Glutamatergic neuron (in vitro differentiated cells): ENCODE measurements at regions not wholly inside any gene's neighbourhood (a gene's known extent, or its start where the extent isn't known, plus 50 kb on each side); places are given as distances from the start of the nearest gene placed in this dataset.

Source experiments
- DNase-seq: peaks from one replicate; pipeline ENCODE4 v3.0.0; 2022
- H3K27ac Mint-ChIP-seq: one replicate; pipeline ENCODE4 v1.8.0; 2020; ENCODE audit warnings: mild to moderate bottlenecking, mixed read lengths, inconsistent platforms; ENCODE audit not compliant: unreplicated experiment
- H3K27me3 Mint-ChIP-seq: one replicate; pipeline ENCODE4 v1.8.0; 2020; ENCODE audit warnings: mild to moderate bottlenecking, moderate library complexity, mixed read lengths, inconsistent platforms; ENCODE audit not compliant: unreplicated experiment
- H3K36me3 Mint-ChIP-seq: one replicate; pipeline ENCODE4 v1.8.0; 2020; ENCODE audit warnings: mild to moderate bottlenecking, mixed read lengths, inconsistent platforms; ENCODE audit not compliant: unreplicated experiment
- H3K4me1 Mint-ChIP-seq: one replicate; pipeline ENCODE4 v1.8.0; 2020; ENCODE audit warnings: mild to moderate bottlenecking, low read depth, mixed read lengths, inconsistent platforms; ENCODE audit not compliant: unreplicated experiment
- H3K4me3 Mint-ChIP-seq: one replicate; pipeline ENCODE4 v1.8.0; 2020; ENCODE audit warnings: mild to moderate bottlenecking, mixed read lengths, inconsistent platforms; ENCODE audit not compliant: unreplicated experiment
- H3K9me3 Mint-ChIP-seq: one replicate; pipeline ENCODE4 v1.8.0; 2020; ENCODE audit warnings: mild to moderate bottlenecking, moderate library complexity, mixed read lengths, inconsistent platforms; ENCODE audit not compliant: unreplicated experiment
- TF ChIP-seq, protein P1 (sequence below): fragments of 200-600 bp; sonication (generic); IDR thresholded peaks from one replicate; pipeline ENCODE4 v1.5.0; 2021; ENCODE audit not compliant: partially characterized antibody, unreplicated experiment

GRCh38 chr5:85333276-85333675, 948.6 kb upstream of the EDIL3 start:
- H3K4me1 Mint-ChIP-seq, result no peaks in the 10 kb centered on the region
- DNase-seq, result no peak
- no peaks in the 10 kb centered on the region for H3K27me3 Mint-ChIP-seq
- H3K9me3 Mint-ChIP-seq, result no peaks in the 10 kb centered on the region
- TF ChIP-seq, protein P1, sequence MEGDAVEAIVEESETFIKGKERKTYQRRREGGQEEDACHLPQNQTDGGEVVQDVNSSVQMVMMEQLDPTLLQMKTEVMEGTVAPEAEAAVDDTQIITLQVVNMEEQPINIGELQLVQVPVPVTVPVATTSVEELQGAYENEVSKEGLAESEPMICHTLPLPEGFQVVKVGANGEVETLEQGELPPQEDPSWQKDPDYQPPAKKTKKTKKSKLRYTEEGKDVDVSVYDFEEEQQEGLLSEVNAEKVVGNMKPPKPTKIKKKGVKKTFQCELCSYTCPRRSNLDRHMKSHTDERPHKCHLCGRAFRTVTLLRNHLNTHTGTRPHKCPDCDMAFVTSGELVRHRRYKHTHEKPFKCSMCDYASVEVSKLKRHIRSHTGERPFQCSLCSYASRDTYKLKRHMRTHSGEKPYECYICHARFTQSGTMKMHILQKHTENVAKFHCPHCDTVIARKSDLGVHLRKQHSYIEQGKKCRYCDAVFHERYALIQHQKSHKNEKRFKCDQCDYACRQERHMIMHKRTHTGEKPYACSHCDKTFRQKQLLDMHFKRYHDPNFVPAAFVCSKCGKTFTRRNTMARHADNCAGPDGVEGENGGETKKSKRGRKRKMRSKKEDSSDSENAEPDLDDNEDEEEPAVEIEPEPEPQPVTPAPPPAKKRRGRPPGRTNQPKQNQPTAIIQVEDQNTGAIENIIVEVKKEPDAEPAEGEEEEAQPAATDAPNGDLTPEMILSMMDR, result no peak
- H3K4me3 Mint-ChIP-seq, result no peak overlapping the region
- no peaks in the 10 kb centered on the region for H3K36me3 Mint-ChIP-seq
- H3K27ac Mint-ChIP-seq, result no peak overlapping the region

GRCh38 chr5:85337435-85337834, 952.8 kb upstream of the EDIL3 start:
- TF ChIP-seq, protein P1, result no peak
- no peak overlapping the region for H3K4me3 Mint-ChIP-seq
- H3K4me1 Mint-ChIP-seq, result no peaks in the 10 kb centered on the region
- no peaks in the 10 kb centered on the region for H3K36me3 Mint-ChIP-seq
- no peaks in the 10 kb centered on the region for H3K27me3 Mint-ChIP-seq
- H3K9me3 Mint-ChIP-seq, result no peaks in the 10 kb centered on the region
- DNase-seq, result no peak
- H3K27ac Mint-ChIP-seq, result no peak overlapping the region

- no peak for DNase-seq
- H3K9me3 Mint-ChIP-seq, result no peaks in the 10 kb centered on the region
- no peaks in the 10 kb centered on the region for H3K27me3 Mint-ChIP-seq
- TF ChIP-seq, protein P1, result no peak
- H3K4me3 Mint-ChIP-seq, result no peak overlapping the region
- H3K27ac Mint-ChIP-seq, result no peak overlapping the region
- H3K4me1 Mint-ChIP-seq, result no peaks in the 10 kb centered on the region
- H3K36me3 Mint-ChIP-seq, result no peaks in the 10 kb centered on the region
These were observed 956.1 kb upstream of the EDIL3 start for GRCh38 chr5:85340790-85341189.

GRCh38 chr5:85345818-85346217, 961.1 kb upstream of the EDIL3 start:
- H3K27me3 Mint-ChIP-seq, result no peaks in the 10 kb centered on the region
- no peak overlapping the region for H3K27ac Mint-ChIP-seq
- no peak for DNase-seq
- no peaks in the 10 kb centered on the region for H3K4me1 Mint-ChIP-seq
- no peaks in the 10 kb centered on the region for H3K9me3 Mint-ChIP-seq
- TF ChIP-seq, protein P1, result no peak
- no peaks in the 10 kb centered on the region for H3K36me3 Mint-ChIP-seq
- no peak overlapping the region for H3K4me3 Mint-ChIP-seq

DNA sequence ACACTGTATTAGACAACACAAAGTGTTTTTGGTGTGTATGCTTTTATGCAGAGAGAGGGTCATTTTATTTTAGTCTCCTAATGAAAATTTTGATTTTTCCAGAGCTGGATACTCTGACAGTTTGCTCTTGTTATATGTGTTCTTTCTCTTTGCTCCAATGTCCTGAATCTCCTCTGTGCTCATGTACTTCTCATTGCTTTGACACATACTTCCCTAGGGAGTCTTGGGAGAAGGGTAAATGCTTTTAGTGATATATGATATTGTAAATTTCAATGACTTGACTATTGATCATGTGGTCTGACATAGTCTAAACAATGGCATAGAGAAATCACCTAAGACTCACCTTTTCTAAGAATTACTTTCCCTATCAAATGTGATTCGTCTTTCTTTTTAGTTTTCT, 972.6 kb upstream of the EDIL3 start:
- DNase-seq, result no peak
- Mint-ChIP-seq H3K27ac (no peak overlapping the region), H3K4me1 (peaks cover 4% of the 10 kb centered on the region), H3K27me3 (no peaks in the 10 kb centered on the region), H3K36me3 (no peaks in the 10 kb centered on the region), H3K4me3 (no peak overlapping the region), H3K9me3 (no peaks in the 10 kb centered on the region)
- TF ChIP-seq, protein P1, result no peak
